PC-9 (cell line): ENCODE measurements at regions not wholly inside any gene's neighbourhood (a gene's known extent, or its start where the extent isn't known, plus 50 kb on each side); places are given as distances from the start of the nearest gene placed in this dataset.

Source experiments
- EZH2 ChIP-seq: fragments of 200-600 bp; sonication (generic); IDR thresholded peaks from 2 replicates; pipeline ENCODE4 v1.8.0; 2017; ENCODE audit warnings: antibody characterized with exemption, low read depth
- TF ChIP-seq, protein P1 (sequence below): fragments of 200-600 bp; sonication (generic); conservative IDR thresholded peaks from 2 replicates; pipeline ENCODE4 v1.6.1; 2017; ENCODE audit warnings: mixed run types, antibody characterized with exemption, mild to moderate bottlenecking, moderate library complexity

DNA sequence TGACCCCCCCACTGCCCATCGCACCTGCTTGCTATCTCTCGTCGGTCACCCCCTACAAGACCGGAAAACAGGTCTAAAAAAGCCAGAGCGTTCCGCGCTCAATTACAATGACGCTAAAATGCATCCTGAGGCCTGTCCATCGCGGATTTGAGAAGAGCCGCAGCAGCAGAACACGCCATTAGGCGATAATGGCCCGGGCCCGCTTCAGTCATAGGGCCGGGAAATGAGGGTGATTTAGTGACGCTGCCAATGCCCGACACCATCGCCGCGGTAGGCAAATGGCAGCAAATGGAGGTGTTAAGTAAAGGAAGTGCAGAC, 64.1 kb upstream of the SSX2IP start:
- TF ChIP-seq, protein P1, sequence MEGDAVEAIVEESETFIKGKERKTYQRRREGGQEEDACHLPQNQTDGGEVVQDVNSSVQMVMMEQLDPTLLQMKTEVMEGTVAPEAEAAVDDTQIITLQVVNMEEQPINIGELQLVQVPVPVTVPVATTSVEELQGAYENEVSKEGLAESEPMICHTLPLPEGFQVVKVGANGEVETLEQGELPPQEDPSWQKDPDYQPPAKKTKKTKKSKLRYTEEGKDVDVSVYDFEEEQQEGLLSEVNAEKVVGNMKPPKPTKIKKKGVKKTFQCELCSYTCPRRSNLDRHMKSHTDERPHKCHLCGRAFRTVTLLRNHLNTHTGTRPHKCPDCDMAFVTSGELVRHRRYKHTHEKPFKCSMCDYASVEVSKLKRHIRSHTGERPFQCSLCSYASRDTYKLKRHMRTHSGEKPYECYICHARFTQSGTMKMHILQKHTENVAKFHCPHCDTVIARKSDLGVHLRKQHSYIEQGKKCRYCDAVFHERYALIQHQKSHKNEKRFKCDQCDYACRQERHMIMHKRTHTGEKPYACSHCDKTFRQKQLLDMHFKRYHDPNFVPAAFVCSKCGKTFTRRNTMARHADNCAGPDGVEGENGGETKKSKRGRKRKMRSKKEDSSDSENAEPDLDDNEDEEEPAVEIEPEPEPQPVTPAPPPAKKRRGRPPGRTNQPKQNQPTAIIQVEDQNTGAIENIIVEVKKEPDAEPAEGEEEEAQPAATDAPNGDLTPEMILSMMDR = no peak
- TF ChIP-seq EZH2 = no peak
